GM12878 (cell line): ENCODE measurements at regions not wholly inside any gene's neighbourhood (a gene's known extent, or its start where the extent isn't known, plus 50 kb on each side); places are given as distances from the start of the nearest gene placed in this dataset.

Source experiments
- ATAC-seq: fragments of 200-7000 bp; cut with Tn5 transposase; 3 replicates; pipeline ENCODE4 v1.9.1; 2020; ENCODE audit warnings: mild to moderate bottlenecking, moderate library complexity
- BruUV-seq: library from RNA; stranded (reverse); fragments of 400-500 nt; replicated peaks from 2 replicates; lab custom pipeline; 2021; lab: Mats Ljungman, UMichigan
- CTCF ChIA-PET: fragments of 300-600 bp; sonication (Branson Sonifier 250); formaldehyde crosslinking; extraction: SDS; loops from one replicate; lab custom pipeline; 2021; ENCODE audit warnings: inconsistent platforms; lab: Yijun Ruan, JAX
- POLR2A ChIA-PET: fragments of 350-600 bp; formaldehyde crosslinking; extraction: SDS; loops from one replicate; lab custom pipeline; 2021; ENCODE audit warnings: inconsistent platforms; lab: Charles Lee
- RAD21 ChIA-PET: fragments of 300-600 bp; sonication (Branson Sonifier 250); formaldehyde crosslinking; loops from one replicate; lab custom pipeline; 2023; ENCODE audit warnings: antibody characterized with exemption; ENCODE audit not compliant: unreplicated experiment; lab: Charles Lee
- SMC1A ChIA-PET: fragments of 300-600 bp; sonication (Branson Sonifier 250); formaldehyde crosslinking; loops from one replicate; lab custom pipeline; 2023; ENCODE audit not compliant: unreplicated experiment, uncharacterized antibody; lab: Charles Lee
- DNase-seq: peaks from one replicate; pipeline ENCODE4 v3.0.0-alpha.2; 2011; ENCODE audit warnings: low read depth, low spot score
- FAIRE-seq: peaks from 3 replicates; lab custom pipeline; 2011; peaks lifted over from hg19 to GRCh38; lab: Jason Lieb, UNC
- H2AFZ ChIP-seq: 2 replicates; pipeline ENCODE4 v1.6.0; 2011; ENCODE audit warnings: low read depth, low read length, control low read depth; ENCODE audit not compliant: control insufficient read depth
- H3K27ac ChIP-seq: 2 replicates; pipeline ENCODE4 v1.5.1; 2011; ENCODE audit warnings: control low read depth; ENCODE audit not compliant: control insufficient read depth, insufficient read depth
- H3K27me3 ChIP-seq, 2 experiments: replicated peaks in 1 of 2; 2 replicates each; pipeline versions ENCODE4 v1.6.0 to v1.6.1; 2011; ENCODE audit warnings: low read length in 1 of 2; ENCODE audit not compliant: control insufficient read depth in 2 of 2, insufficient read depth in 2 of 2
- H3K36me3 ChIP-seq, 2 experiments: 2 replicates each; pipeline ENCODE4 v1.5.1; 2011; ENCODE audit warnings: low read length in 1 of 2; ENCODE audit not compliant: control insufficient read depth in 2 of 2, insufficient read depth in 2 of 2
- H3K4me1 ChIP-seq: 2 replicates; pipeline ENCODE4 v1.6.1; 2011; ENCODE audit warnings: mild to moderate bottlenecking, low read length, moderate library complexity, mixed read lengths; ENCODE audit not compliant: control insufficient read depth, insufficient read depth
- H3K4me2 ChIP-seq: 2 replicates; pipeline ENCODE4 v1.6.0; 2011; ENCODE audit warnings: control low read depth; ENCODE audit not compliant: control insufficient read depth, insufficient read depth
- H3K4me3 ChIP-seq: fragments of 200-600 bp; sonication (generic); 2 replicates; pipeline ENCODE4 v1.5.1; 2016
- H3K79me2 ChIP-seq: 2 replicates; pipeline ENCODE4 v1.6.0; 2011; ENCODE audit warnings: low read length; ENCODE audit not compliant: control insufficient read depth, insufficient read depth
- H3K9ac ChIP-seq: 2 replicates; pipeline ENCODE4 v1.8.0; 2011; ENCODE audit warnings: low read length, control low read depth, mixed read lengths; ENCODE audit not compliant: control insufficient read depth, insufficient read depth
- H3K9me3 ChIP-seq: replicated peaks from 3 replicates; pipeline ENCODE4 v1.5.1; 2011; ENCODE audit warnings: mild to moderate bottlenecking, low read length; ENCODE audit not compliant: control insufficient read depth, insufficient read depth
- H4K20me1 ChIP-seq: 2 replicates; pipeline ENCODE4 v1.6.0; 2011; ENCODE audit not compliant: control insufficient read depth, insufficient read depth
- BCL3 ChIP-seq: IDR thresholded peaks from 2 replicates; pipeline ENCODE4 v1.6.1; 2011; ENCODE audit warnings: borderline replicate concordance, low read depth, mild to moderate bottlenecking, moderate library complexity, low read length; ENCODE audit not compliant: insufficient read depth, poor library complexity, severe bottlenecking
- BHLHE40 ChIP-seq, 2 experiments: fragments of 450-650 bp in 1 of 2; IDR thresholded peaks; 2 replicates each; pipeline ENCODE4 v1.6.1; 2011 to 2017; ENCODE audit warnings: low read depth in 2 of 2, borderline replicate concordance in 1 of 2, improper control_type of control experiment in 1 of 2, low read length in 1 of 2, mild to moderate bottlenecking in 1 of 2
- DPF2 ChIP-seq: fragments of 450-650 bp; IDR thresholded peaks from 2 replicates; pipeline ENCODE4 v1.6.1; 2017; ENCODE audit warnings: mild to moderate bottlenecking
- ESRRA ChIP-seq: IDR thresholded peaks from 2 replicates; pipeline ENCODE4 v1.6.1; 2012; ENCODE audit warnings: mild to moderate bottlenecking, low read length, improper control_type of control experiment
- EZH2 ChIP-seq: IDR thresholded peaks from 2 replicates; pipeline ENCODE4 v1.6.1; 2012; ENCODE audit warnings: low read depth, mild to moderate bottlenecking, control low read depth, inconsistent platforms, low read length, borderline replicate concordance; ENCODE audit not compliant: control insufficient read depth
- FOXK2 ChIP-seq: fragments of 450-650 bp; IDR thresholded peaks from 2 replicates; pipeline ENCODE4 v1.6.1; 2017; ENCODE audit warnings: mild to moderate bottlenecking, moderate library complexity
- FOXM1 ChIP-seq: IDR thresholded peaks from 2 replicates; pipeline ENCODE4 v1.6.1; 2012; ENCODE audit warnings: low read depth, mild to moderate bottlenecking, inconsistent platforms, low read length, moderate library complexity
- PAX5 ChIP-seq: IDR thresholded peaks from 2 replicates; pipeline ENCODE4 v1.6.1; 2011; ENCODE audit warnings: low read depth, low read length, borderline replicate concordance
- PAX8 ChIP-seq: fragments of 450-650 bp; IDR thresholded peaks from 2 replicates; pipeline ENCODE4 v1.6.1; 2017; ENCODE audit warnings: mild to moderate bottlenecking, moderate library complexity
- SPI1 ChIP-seq: IDR thresholded peaks from 2 replicates; pipeline ENCODE4 v1.6.1; 2011; ENCODE audit warnings: low read depth, mild to moderate bottlenecking, low read length, moderate library complexity, borderline replicate concordance; ENCODE audit not compliant: insufficient read depth
- STAT1 ChIP-seq: fragments of 450-650 bp; conservative IDR thresholded peaks from 2 replicates; pipeline ENCODE4 v1.6.1; 2014; ENCODE audit warnings: antibody characterized with exemption, mild to moderate bottlenecking
- SUZ12 ChIP-seq: fragments of 200-600 bp; sonication (generic); IDR thresholded peaks from one replicate; pipeline ENCODE4 v1.6.1; 2018; ENCODE audit warnings: antibody characterized with exemption, mild to moderate bottlenecking; ENCODE audit not compliant: unreplicated experiment
- TAF1 ChIP-seq: IDR thresholded peaks from 2 replicates; pipeline ENCODE4 v1.6.1; 2011; ENCODE audit warnings: mild to moderate bottlenecking, low read depth, low read length, borderline replicate concordance
- YBX1 ChIP-seq: fragments of 450-650 bp; IDR thresholded peaks from 2 replicates; pipeline ENCODE4 v1.6.1; 2016; ENCODE audit warnings: antibody characterized with exemption
- ZBTB40 ChIP-seq: fragments of 450-650 bp; IDR thresholded peaks from 2 replicates; pipeline ENCODE4 v1.6.1; 2016; ENCODE audit warnings: mild to moderate bottlenecking, moderate library complexity, borderline replicate concordance
- WGBS: methylation state at CpG from one replicate; pipeline ENCODE4 v1.1.6; 2016; ENCODE audit warnings: low lambda C conversion rate; ENCODE audit not compliant: insufficient replicate concordance, insufficient coverage; ENCODE audit errors: missing lambda C conversion rate; 5-methylcytosine and 5-hydroxymethylcytosine counted together
- in situ Hi-C: fragments of 300-500 bp; cut with MboI; formaldehyde crosslinking; loops from 9 replicates; pipeline ENCODE4 v1.14.3; 2018; ENCODE audit warnings: mixed read lengths
- intact Hi-C: fragments of 100-400 bp; cut with micrococcal nuclease; formaldehyde crosslinking; loops from one replicate; pipeline ENCODE4 v1.14.2; 2022; ENCODE audit not compliant: unreplicated experiment
- TF ChIP-seq, protein P1 (sequence below): IDR thresholded peaks from 2 replicates; pipeline ENCODE4 v1.6.1; 2011; ENCODE audit warnings: borderline replicate concordance, low read depth, mild to moderate bottlenecking, moderate library complexity, mixed read lengths, low read length; ENCODE audit not compliant: insufficient read depth; ENCODE audit errors: extremely low read length
- TF ChIP-seq, protein P2 (sequence below): fragments of 450-650 bp; IDR thresholded peaks from 2 replicates; pipeline ENCODE4 v1.6.1; 2017; ENCODE audit warnings: mild to moderate bottlenecking

DNA sequence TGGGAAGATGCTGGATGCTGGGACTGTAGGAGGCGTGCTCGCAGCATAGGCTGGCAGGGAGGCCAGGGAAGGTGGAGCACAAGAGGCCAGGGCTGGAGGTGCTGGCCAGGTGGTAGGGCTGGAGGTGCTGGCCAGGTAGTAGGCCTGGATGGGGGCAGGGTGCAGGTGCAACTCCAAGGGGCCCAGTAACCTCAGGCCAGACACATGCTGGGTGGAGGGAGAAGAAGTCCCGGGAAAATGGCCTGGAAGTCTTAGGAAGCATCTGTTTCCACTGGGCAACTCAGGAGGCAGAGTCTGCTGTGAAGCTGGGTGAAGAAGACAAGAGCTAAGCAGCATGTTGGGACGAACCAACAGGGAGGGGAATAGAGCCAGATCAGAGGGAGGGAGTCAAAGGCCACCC, 665.2 kb downstream of the BCL11B start:
- Histone ChIP-seq H3K27me3 (no peaks in the 10 kb centered on the region), H3K79me2 (no peaks in the 10 kb centered on the region), H3K4me3 (no peak overlapping the region), H3K27ac (no peak overlapping the region), H3K36me3 (no peaks in the 10 kb centered on the region), H3K4me1 (no peaks in the 10 kb centered on the region), H2AFZ (no peak overlapping the region), H3K9ac (no peak overlapping the region), H4K20me1 (no peaks in the 10 kb centered on the region), H3K9me3 (no peaks in the 10 kb centered on the region; the same call in 2 of the 3 replicates), H3K4me2 (no peak overlapping the region)
- ChIA-PET CTCF (no interaction called here), RAD21 (no interaction called here), SMC1A (no interaction called here), POLR2A (no interaction called here)
- no peak for FAIRE-seq
- 11% methylated on average over 4 of the region's 4 CpGs for WGBS
- TF ChIP-seq, protein P1, sequence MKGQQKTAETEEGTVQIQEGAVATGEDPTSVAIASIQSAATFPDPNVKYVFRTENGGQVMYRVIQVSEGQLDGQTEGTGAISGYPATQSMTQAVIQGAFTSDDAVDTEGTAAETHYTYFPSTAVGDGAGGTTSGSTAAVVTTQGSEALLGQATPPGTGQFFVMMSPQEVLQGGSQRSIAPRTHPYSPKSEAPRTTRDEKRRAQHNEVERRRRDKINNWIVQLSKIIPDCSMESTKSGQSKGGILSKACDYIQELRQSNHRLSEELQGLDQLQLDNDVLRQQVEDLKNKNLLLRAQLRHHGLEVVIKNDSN = no peak
- TF ChIP-seq EZH2 = no peak
- TF ChIP-seq BCL3 = no peak
- TF ChIP-seq DPF2 = no peak
- no peak for TF ChIP-seq SUZ12
- TF ChIP-seq ZBTB40 = no peak
- TF ChIP-seq SPI1 = no peak
- TF ChIP-seq PAX8 = no peak
- no peak for TF ChIP-seq ESRRA
- TF ChIP-seq YBX1 = no peak
- no peak for TF ChIP-seq FOXK2
- TF ChIP-seq STAT1 = no peak
- TF ChIP-seq BHLHE40 (IDR thresholded peaks at IDR 0.05; ENCODE audit: borderline replicate concordance in 1 of 2, low read depth in 2 of 2, low read length in 1 of 2) = no peak
- TF ChIP-seq PAX5 = no peak
- TF ChIP-seq TAF1 = no peak
- TF ChIP-seq FOXM1 = no peak
- TF ChIP-seq, protein P2, sequence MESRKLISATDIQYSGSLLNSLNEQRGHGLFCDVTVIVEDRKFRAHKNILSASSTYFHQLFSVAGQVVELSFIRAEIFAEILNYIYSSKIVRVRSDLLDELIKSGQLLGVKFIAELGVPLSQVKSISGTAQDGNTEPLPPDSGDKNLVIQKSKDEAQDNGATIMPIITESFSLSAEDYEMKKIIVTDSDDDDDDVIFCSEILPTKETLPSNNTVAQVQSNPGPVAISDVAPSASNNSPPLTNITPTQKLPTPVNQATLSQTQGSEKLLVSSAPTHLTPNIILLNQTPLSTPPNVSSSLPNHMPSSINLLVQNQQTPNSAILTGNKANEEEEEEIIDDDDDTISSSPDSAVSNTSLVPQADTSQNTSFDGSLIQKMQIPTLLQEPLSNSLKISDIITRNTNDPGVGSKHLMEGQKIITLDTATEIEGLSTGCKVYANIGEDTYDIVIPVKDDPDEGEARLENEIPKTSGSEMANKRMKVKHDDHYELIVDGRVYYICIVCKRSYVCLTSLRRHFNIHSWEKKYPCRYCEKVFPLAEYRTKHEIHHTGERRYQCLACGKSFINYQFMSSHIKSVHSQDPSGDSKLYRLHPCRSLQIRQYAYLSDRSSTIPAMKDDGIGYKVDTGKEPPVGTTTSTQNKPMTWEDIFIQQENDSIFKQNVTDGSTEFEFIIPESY = no peak
- intact Hi-C loops = no loop called here
- in situ Hi-C loops = no loop called here
- no peak for DNase-seq
- ATAC-seq = no peak
- BruUV-seq = no TSS peak
